LoVo (cell line): ENCODE measurements at regions not wholly inside any gene's neighbourhood (a gene's known extent, or its start where the extent isn't known, plus 50 kb on each side); places are given as distances from the start of the nearest gene placed in this dataset.
"Not testable (repeated sequence)": the region's sequence is repeated elsewhere in the genome, so short reads cannot be mapped to it uniquely, and the experiment has no call there.

Source experiments
- DNase-seq: peaks from one replicate; pipeline ENCODE4 v3.0.0-alpha.2; 2016; ENCODE audit warnings: low spot score

GRCh38 chr2:88999365-88999764, 307.9 kb downstream of the RPIA start:
- no peak for DNase-seq

- DNase-seq: no peak
Observed at GRCh38 chr2:89000235-89000634, 308.8 kb downstream of the RPIA start.

DNA sequence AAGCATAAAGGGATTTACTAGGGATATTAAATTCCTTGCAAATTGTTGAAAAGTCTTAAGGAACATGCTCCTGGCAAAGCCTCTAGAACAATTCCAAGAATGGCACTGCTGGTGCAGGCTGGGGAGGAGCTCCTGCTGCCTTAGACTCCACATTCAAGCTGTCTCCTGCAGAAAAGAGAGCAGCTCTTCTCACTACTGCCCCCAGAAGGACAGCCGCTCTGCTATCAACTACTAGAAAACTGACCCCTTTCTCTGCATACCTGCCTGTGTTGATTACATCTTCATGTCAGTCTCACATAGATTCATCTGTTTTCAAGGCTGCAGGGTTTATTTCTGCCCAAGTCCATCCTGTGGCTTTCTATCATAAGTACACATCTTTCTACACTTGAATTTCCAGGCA, 312.8 kb downstream of the RPIA start:
- not testable (repeated sequence) for DNase-seq

GRCh38 chr2:89020566-89020965, 329.1 kb downstream of the RPIA start:
- not testable (repeated sequence) for DNase-seq

DNA sequence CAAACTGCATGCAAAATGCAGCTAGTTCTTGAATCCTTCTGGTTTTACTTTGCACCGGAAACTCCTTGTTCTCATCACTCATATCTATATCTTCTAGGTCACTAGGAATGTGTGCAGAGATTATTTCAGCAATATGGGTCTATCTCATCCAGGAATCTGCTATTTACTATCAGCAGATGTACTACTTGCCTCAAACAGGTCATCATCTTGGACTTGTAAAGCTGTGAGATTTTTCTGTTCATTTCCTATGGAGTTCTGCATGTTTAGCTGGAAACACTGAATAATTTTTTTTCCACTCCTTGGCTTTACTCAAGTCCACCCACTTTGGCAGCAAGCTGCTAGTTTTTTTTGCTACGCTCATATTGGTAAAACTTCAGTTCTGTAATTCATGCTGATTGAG, 334.8 kb downstream of the RPIA start:
- DNase-seq: not testable (repeated sequence)

DNA sequence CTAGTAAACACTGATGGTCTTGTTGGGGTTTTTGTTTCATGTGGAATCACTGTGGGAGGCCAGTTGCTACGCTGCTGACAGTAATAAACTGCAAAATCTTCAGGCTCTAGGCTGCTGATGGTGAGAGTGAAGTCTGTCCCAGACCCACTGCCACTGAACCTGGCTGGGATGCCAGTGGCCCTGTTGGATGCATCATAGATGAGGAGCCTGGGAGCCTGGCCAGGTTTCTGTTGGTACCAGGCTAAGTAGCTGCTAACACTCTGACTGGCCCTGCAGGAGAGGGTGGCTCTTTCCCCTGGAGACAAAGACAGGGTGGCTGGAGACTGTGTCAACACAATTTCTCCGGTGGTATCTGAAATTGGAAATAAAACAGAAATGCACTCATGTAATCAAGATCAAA, 335.6 kb downstream of the RPIA start:
- DNase-seq: not testable (repeated sequence)

DNA sequence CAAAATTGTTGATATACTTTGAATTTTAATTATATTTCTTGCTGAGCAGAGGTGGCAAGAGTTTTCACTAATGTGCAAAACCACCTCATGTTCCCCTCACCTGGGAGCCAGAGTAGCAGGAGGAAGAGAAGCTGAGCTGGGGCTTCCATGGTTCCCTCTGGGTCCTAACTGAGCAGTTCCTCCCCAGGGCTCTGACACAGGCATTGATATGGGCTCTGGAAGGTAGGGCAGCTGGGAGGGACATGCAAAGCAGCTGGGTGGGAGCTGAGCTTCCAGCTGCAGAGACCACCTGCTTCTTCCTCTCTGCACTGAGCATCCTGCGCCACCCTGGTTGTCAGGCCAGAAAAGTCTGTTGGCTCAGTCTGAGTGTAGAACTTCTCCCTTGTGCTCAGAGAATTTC, 336.1 kb downstream of the RPIA start:
- not testable (repeated sequence) for DNase-seq

DNA sequence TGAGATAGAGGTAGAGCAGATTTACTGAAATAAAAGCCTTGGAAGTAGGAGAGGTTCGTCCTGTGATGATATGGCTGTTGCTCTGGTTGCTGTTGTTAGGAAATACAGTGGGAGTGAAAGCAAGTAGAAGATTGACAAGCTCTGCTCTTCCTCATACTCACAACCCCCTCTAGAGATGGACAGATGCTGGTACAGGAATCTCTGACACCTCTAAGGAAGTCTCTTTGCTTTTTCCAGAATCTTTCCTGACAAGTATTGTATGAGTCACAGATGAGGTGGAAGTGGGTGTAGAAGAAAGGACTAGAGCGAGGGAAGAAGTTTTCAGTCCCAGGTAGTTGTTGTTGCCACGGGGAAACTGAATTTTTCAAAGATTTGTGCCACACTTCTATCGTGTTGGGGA, 337.8 kb downstream of the RPIA start:
- not testable (repeated sequence) for DNase-seq

DNA sequence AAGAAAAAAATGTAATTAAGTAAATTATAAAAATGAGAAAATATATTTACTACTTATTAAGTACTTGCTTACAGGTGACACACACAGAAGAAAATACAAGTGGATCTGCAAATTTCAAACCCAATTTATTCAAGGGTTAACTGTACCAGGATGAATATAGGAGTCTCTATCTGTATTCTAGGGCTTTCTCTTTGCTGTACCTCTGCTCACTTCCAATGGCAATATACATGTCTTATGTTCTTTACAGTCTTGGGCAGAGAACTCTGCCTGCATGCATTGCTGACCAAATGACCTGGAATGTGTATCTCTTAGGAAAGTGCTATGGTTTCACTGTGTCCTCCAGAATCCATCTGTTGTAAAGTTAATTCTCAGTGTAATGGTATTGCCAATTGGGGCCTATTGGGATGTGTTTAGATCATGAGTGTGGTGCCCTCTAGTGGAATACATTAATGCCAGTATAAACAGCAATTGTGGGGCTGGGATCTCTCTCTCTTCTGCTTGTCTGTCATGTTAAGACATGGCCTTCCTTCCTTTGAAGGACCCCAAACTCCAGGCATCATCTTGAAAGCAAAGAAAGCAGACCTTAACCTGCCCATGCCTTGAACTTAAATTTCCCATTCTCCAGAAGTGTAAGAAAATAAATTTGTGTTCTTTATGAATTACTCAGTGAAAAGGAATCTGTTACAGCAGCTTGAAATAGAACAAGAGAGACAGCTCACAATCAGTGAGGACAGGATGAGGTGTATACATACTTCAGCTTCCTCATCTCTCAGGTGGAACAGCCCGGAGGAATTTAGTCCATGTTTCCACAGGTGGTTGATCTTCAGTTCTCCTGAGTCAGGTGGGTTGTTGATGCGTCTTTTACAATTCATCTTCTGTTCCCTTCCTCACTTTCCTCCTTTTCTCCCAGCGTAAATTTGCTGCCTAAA, 356.9 kb downstream of the RPIA start:
- DNase-seq: peak; percentile 27

- DNase-seq: not testable (repeated sequence)
Observed at GRCh38 chr2:89058616-89059015, 367.1 kb downstream of the RPIA start.

GRCh38 chr2:89061174-89061573, 369.7 kb downstream of the RPIA start:
- DNase-seq: not testable (repeated sequence)

GRCh38 chr2:89076771-89077170, 385.3 kb downstream of the RPIA start:
- DNase-seq: not testable (repeated sequence)

DNA sequence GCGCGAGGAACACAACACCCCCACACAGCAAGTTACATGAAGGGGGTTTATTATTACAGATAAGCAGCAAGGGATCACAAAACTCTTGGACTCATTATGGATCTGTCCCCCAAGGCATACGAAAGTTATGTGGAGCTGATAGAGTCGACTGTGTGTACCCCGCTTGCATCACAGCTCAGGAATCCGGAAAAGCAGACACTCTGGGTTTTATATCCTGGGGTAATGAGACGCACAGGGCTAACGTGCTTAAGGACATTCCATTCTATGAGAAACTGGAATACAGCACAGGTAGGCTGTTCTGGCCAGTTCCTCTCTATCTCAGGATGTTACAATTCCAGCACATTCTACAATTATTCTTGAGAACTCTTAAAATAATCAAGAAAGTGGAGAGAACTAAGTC, 401.4 kb downstream of the RPIA start:
- not testable (repeated sequence) for DNase-seq

DNA sequence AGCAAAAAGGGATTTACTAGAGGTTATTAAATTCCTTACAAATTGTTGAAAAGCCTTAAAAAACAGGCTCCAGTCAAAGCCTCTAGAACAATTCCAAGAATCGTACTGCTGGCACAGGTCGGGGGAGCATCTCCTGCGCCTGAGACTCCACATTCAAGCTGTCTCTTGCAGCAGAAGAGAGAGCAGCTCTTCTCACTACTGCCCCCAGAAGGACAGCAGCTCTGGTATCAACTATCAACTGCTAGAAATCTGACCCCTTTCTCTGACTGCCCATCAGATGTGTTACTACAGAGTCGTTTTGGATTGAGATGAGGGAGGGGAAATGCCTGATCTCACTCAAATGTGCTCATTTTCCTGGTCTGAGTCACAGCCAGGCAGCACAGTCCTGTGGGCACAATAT, 403.6 kb downstream of the RPIA start:
- not testable (repeated sequence) for DNase-seq

DNA sequence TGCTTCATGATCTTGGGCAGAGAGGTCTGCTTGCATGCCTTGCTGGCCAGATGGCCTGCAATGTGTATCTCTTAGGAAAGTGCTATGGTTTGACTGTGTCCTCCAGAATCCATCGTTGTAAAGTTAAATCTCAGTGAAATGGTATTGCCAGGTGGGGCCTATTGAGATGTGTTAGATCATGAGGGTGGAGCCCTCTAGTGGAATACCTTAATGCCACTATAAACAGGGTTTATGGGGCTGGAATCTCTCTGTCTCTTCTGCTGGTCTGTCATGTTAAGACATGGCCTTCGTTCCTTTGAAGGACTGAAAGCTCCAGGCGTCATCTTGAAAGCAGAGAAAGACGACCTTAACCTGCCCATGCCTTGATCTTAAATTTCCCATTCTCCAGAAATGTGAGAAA, 411.1 kb downstream of the RPIA start:
- DNase-seq: not testable (repeated sequence)

GRCh38 chr2:89106369-89107019, 415.0 kb downstream of the RPIA start:
- not testable (repeated sequence) for DNase-seq

DNA sequence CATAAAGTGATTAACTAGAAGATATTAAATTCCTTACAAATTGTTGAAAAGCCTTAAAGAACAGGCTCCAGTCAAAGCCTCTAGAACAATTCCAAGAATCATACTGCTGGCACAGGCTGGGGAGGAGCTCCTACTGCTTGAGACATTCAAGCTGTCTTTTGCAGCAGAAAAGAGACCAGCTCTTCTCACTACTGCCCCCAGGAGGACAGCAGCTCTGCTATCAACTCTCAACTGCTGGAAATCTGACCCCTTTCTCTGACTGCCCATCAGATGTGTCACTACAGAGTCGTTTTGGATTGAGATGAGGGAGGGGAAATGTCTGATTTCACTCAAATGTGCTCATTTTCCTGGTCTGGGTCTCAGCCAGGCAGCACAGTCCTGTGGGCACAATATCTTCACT, 421.0 kb downstream of the RPIA start:
- not testable (repeated sequence) for DNase-seq

GRCh38 chr2:89113286-89113685, 421.8 kb downstream of the RPIA start:
- DNase-seq: not testable (repeated sequence)

DNA sequence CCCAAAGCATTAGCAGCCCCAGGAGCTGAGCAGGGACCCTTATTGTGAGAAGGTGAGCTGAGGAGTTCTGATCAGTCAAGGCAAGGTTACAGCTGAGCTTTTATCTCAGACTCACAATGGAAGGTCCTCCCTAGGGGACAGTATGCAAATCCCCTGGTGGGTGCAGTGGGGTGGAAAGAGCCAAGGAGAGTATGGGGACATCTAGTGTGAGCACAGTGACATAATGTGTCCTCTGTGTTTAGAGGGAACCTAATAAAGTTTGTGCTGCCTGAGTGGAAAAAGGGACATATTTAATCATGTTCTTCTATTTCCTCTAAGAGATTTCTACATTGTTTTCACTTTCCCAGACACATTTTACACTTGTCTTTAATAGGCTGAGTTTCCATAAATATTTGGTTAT, 438.0 kb downstream of the RPIA start:
- not testable (repeated sequence) for DNase-seq

DNA sequence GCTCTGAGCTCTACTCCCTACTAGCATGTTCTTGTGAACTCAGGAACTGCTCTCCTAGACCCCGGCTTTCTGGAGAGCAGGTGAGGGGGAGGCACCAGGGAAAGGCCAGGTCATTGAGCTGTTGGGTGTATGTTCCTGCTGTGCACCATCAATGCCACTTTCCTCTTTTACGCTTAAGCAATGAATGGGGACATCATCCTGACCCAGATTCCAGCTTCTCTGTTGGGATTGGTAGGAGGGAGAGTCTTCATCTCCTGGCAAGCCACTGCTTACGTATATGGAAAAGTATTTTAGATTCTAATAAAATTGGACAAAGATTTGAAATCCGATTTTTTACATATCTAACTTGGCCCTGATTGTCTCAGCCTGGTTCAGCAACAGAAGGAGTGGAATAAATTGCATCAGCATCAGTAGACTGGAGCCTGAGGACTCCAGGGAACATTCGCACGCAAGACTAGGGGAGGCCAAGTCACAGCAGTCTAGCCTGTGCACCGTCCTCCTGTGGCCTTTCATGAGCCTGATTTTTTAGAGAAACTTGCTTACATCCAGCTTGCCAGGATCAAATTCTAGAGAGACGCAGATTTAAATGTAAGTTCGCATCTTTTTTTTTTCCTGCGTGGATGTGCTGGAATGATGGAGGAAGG, 439.3 kb downstream of the RPIA start:
- not testable (repeated sequence) for DNase-seq

GRCh38 chr2:89142959-89143358, 451.5 kb downstream of the RPIA start:
- DNase-seq: not testable (repeated sequence)

GRCh38 chr2:89145342-89145741, 453.9 kb downstream of the RPIA start:
- not testable (repeated sequence) for DNase-seq

DNA sequence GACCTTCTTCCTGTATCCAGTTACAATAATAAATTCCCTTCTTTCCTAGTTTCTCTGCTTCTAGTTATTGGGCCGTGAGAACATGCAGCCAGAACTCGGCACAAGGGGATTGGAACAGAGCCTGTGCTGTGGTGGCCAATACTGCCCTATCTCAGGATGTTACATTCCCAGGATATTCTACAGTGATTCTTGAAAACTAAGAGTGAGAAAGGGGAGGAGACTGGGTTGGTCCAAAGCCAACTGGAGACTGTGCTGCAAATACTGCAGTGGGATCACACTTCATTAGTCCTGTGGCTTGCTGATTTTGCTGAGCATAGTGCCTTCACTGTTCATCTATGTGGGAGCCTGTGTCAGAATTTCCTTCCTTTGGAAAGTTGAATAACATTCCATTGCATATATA, 456.8 kb downstream of the RPIA start:
- not testable (repeated sequence) for DNase-seq
